ENCODE measurements at regions not wholly inside any gene's neighbourhood (a gene's known extent, or its start where the extent isn't known, plus 50 kb on each side); places are given as distances from the start of the nearest gene placed in this dataset.

- Histone ChIP-seq H3K36me3 (replicated peaks; ENCODE audit: low read depth, low read length) (no peaks in the 10 kb centered on the region), H3K4me3 (ENCODE audit: low read length) (no peak overlapping the region), H3K27ac (ENCODE audit: low read length) (no peak overlapping the region), H3K4me1 (ENCODE audit: low read length) (no peaks in the 10 kb centered on the region), H3K79me2 (ENCODE audit: low read length) (no peaks in the 10 kb centered on the region), H3K9me3 (ENCODE audit: insufficient read depth, low read length) (no peaks in the 10 kb centered on the region), H3K4me2 (ENCODE audit: low read length) (no peak overlapping the region), H3K27me3 (ENCODE audit: low read depth, low read length) (no peaks in the 10 kb centered on the region), H4K20me1 (ENCODE audit: insufficient read depth, low read length) (no peaks in the 10 kb centered on the region), H3K9ac (ENCODE audit: low read length) (no peak overlapping the region), H2AFZ (ENCODE audit: low read depth, low read length) (no peak overlapping the region)
- TF ChIP-seq, protein P1, sequence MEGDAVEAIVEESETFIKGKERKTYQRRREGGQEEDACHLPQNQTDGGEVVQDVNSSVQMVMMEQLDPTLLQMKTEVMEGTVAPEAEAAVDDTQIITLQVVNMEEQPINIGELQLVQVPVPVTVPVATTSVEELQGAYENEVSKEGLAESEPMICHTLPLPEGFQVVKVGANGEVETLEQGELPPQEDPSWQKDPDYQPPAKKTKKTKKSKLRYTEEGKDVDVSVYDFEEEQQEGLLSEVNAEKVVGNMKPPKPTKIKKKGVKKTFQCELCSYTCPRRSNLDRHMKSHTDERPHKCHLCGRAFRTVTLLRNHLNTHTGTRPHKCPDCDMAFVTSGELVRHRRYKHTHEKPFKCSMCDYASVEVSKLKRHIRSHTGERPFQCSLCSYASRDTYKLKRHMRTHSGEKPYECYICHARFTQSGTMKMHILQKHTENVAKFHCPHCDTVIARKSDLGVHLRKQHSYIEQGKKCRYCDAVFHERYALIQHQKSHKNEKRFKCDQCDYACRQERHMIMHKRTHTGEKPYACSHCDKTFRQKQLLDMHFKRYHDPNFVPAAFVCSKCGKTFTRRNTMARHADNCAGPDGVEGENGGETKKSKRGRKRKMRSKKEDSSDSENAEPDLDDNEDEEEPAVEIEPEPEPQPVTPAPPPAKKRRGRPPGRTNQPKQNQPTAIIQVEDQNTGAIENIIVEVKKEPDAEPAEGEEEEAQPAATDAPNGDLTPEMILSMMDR (IDR thresholded peaks at IDR 0.05; ENCODE audit: low read depth, low read length) = no peak
- no peak for TF ChIP-seq EZH2phosphoT487 (IDR thresholded peaks at IDR 0.05; ENCODE audit: low read depth)
Measured at GRCh38 chr7:24505968-24506367, 67.3 kb upstream of the PALS2 start.

DNA sequence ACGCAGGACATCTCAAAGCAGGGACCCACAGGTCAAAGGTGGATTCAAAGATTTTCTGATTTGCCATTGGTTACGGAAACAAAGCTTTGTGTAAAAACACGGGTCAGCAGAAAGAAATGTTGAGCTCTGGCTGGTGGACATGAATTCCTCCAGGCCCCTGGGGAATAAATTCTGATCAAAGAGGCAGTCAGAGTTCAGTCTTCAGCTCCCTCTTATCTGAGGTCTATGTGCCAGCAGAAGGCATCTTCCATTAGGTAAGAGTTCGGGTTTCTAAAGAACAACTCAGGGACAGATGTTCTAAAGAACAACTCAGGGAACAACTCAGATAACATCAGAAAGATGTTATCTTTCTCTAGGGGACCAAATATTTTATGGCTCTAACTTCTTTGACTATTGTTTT, 64.9 kb upstream of the PALS2 start:
- H3K4me3 ChIP-seq (ENCODE audit: low read length) = no peak overlapping the region
- TF ChIP-seq, protein P1 (IDR thresholded peaks at IDR 0.05; ENCODE audit: low read depth, low read length) = no peak
- no peak for TF ChIP-seq EZH2phosphoT487 (IDR thresholded peaks at IDR 0.05; ENCODE audit: low read depth)
- no peaks in the 10 kb centered on the region for H3K9me3 ChIP-seq (ENCODE audit: insufficient read depth, low read length)
- no peak overlapping the region for H3K27ac ChIP-seq (ENCODE audit: low read length)
- H3K4me2 ChIP-seq (ENCODE audit: low read length) = no peak overlapping the region
- H4K20me1 ChIP-seq (ENCODE audit: insufficient read depth, low read length) = no peaks in the 10 kb centered on the region
- no peaks in the 10 kb centered on the region for H3K79me2 ChIP-seq (ENCODE audit: low read length)
- no peak overlapping the region for H2AFZ ChIP-seq (ENCODE audit: low read depth, low read length)
- H3K9ac ChIP-seq (ENCODE audit: low read length) = no peak overlapping the region
- no peaks in the 10 kb centered on the region for H3K36me3 ChIP-seq (replicated peaks; ENCODE audit: low read depth, low read length)
- H3K27me3 ChIP-seq (ENCODE audit: low read depth, low read length) = peaks cover 3% of the 10 kb centered on the region; the same call in 1 of the 2 replicates
- H3K4me1 ChIP-seq (ENCODE audit: low read length) = no peaks in the 10 kb centered on the region

DNA sequence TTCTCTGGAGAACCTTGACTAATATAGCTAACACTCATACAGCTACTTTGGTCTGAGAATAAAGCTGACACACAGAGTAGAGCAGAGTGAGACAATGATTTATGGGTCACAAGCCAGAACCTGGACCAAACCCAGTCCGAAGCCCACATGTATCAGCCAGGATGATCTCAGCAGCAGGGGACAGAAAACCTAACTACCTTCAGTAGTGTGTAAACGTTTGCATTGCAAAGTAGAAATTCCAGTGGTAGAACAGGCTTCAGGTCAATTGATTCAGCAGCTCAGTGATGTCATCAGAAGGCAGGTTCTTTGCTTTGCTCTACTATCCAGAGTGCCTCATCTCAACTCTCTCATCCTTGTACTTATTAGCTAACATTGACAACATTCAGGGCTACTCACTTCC, 62.5 kb upstream of the PALS2 start:
- H3K9ac ChIP-seq (ENCODE audit: low read length) = no peak overlapping the region
- no peak for TF ChIP-seq EZH2phosphoT487 (IDR thresholded peaks at IDR 0.05; ENCODE audit: low read depth)
- H3K9me3 ChIP-seq (ENCODE audit: insufficient read depth, low read length) = no peaks in the 10 kb centered on the region
- no peaks in the 10 kb centered on the region for H3K36me3 ChIP-seq (replicated peaks; ENCODE audit: low read depth, low read length)
- H3K4me3 ChIP-seq (ENCODE audit: low read length) = no peak overlapping the region
- no peak overlapping the region for H3K27ac ChIP-seq (ENCODE audit: low read length)
- H3K4me2 ChIP-seq (ENCODE audit: low read length) = no peak overlapping the region
- no peaks in the 10 kb centered on the region for H3K79me2 ChIP-seq (ENCODE audit: low read length)
- H4K20me1 ChIP-seq (ENCODE audit: insufficient read depth, low read length) = no peaks in the 10 kb centered on the region
- H3K27me3 ChIP-seq (ENCODE audit: low read depth, low read length) = peaks cover 3% of the 10 kb centered on the region; the same call in 1 of the 2 replicates
- H2AFZ ChIP-seq (ENCODE audit: low read depth, low read length) = no peak overlapping the region
- H3K4me1 ChIP-seq (ENCODE audit: low read length) = no peaks in the 10 kb centered on the region

- Histone ChIP-seq H3K9ac (ENCODE audit: low read length) (no peak overlapping the region), H3K4me2 (ENCODE audit: low read length) (no peak overlapping the region), H4K20me1 (ENCODE audit: insufficient read depth, low read length) (no peaks in the 10 kb centered on the region), H3K36me3 (replicated peaks; ENCODE audit: low read depth, low read length) (no peaks in the 10 kb centered on the region), H3K27me3 (ENCODE audit: low read depth, low read length) (no peaks in the 10 kb centered on the region), H2AFZ (ENCODE audit: low read depth, low read length) (no peak overlapping the region), H3K4me3 (ENCODE audit: low read length) (no peak overlapping the region), H3K27ac (ENCODE audit: low read length) (no peak overlapping the region), H3K9me3 (ENCODE audit: insufficient read depth, low read length) (no peaks in the 10 kb centered on the region), H3K79me2 (ENCODE audit: low read length) (no peaks in the 10 kb centered on the region), H3K4me1 (ENCODE audit: low read length) (no peaks in the 10 kb centered on the region)
- TF ChIP-seq, protein P1 (IDR thresholded peaks at IDR 0.05; ENCODE audit: low read depth, low read length) = no peak
- no peak for TF ChIP-seq EZH2phosphoT487 (IDR thresholded peaks at IDR 0.05; ENCODE audit: low read depth)
Measured at GRCh38 chr7:24517166-24517565, 56.1 kb upstream of the PALS2 start.

All from OCI-LY3 (cell line).